ENCODE measurements at regions not wholly inside any gene's neighbourhood (a gene's known extent, or its start where the extent isn't known, plus 50 kb on each side); places are given as distances from the start of the nearest gene placed in this dataset.
"Not testable (repeated sequence)": the region's sequence is repeated elsewhere in the genome, so short reads cannot be mapped to it uniquely, and the experiment has no call there.

GRCh38 chr4:175033162-175033561, 115.0 kb downstream of the ADAM29 start:
- no peak for DNase-seq

DNA sequence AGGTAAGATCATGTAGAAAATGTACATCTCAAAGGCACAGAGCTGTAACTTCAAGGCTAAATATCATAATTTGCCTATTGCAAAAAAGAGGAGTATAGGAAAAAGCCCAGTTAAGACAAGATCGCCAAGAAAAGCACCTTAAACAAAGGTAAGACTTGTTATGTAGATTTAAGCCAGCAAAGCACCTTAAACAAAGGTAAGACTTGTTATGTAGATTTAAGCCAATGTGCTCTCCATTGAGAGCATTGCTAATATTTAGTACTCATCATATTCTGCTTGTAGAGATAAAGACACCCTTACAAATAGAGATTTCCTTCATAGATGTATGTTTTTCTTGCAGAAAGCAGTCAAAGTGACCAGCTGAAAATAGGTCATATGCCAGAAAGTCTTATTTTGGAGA, 115.8 kb downstream of the ADAM29 start:
- no peak for DNase-seq

DNA sequence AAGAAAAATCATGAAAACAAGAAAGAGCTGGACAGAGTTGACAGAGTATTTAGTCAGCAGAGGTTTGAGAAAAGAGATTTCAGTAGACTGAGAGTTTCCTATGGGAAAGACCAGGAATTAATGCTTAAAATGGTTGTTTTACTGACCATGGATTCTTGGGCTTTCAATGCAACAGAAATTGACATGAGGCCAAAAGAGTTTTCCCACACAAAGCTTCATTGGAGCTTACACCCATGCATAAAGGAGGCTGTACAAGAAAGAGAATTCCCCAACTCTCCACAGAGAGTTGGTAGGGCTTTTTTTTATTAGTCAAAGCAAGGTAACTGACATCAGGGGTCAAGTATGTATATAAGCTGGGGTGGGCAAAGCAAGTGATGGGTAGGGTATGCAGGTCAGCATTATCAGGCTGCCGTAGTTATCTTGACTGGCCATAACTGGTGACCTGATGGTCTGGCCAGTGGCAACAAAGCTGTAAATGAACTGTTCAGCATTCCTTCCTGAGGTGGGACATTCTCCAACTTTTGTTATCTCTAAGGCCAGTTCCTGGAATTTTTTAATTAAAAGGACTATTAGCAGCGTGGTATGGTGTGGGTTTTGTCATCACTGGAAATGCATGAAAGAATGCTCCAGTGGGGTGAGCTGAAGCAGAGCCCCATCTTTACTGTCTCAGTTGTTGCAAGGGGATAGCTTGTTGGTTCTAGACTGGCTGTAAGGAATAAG, 117.0 kb downstream of the ADAM29 start:
- no peak for DNase-seq

DNA sequence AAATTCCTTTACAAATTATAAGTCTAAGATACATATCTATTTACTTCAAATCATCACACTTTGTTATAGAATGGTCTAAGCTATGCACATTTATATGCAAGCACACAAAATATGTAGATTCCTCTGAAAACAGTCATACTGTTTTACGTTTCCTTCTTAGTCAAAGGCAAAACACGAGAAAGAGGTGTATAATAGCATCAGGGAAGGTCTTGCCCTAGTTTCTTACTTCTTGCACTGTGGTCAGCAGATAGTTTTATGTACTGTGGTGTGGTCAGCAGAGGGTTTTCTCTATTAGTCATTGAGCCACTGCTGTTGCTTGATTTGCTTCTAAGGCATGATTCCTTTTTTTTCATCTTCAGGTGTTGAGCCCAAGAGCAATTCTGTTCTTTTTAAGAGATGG, 117.7 kb downstream of the ADAM29 start:
- DNase-seq, result peak in 1 of 3 donors; percentile 4

DNA sequence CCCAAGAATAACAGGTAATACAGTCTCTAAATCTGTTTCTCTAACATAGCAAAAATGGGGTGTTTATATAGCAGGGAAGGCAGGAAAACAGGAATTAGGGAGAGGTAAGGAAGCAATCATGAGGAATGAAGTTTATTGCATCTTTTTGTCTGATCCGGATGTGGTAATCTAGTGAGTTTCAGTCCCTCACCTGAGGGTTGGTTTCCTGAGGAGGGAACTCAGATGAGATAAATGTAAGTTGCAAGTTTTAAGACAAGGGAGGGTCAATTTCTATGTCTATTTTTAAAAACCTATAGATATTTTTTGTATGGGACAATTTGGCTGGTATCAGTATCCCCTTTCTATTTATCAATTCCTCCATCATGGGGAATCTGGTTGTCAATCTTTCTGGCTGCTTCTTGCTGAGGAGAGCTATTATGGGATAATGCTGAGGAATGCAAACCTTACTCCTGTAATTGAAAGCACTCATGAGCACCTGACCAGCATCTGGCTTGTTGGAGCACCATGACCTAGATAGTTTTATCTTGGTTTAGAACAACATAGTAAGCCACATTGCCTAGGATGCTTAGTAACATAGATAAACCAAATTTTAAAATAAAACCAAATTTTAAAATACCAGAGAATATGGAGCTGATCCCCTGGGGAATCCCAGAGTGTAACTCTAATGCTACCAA, 130.1 kb downstream of the ADAM29 start:
- no peak for DNase-seq

DNA sequence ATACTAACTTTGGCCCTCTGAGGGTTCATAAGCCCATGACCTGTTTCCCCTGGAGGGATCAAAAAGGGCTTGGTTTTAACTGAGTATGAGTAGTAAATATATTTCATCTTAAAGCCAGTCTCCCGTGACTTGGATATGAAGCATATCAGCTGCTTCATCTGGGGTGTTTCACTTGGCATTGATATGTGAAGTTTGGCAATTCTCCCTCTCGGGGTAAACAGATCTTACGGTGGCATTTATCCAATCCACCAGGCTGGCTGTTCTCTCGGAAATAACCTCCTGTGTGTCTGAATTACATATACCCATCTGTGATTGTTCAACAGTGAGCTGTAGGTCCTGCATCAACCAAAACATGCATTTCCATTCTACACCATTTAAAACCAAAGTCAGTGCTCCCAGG, 130.7 kb downstream of the ADAM29 start:
- DNase-seq, result no peak

DNA sequence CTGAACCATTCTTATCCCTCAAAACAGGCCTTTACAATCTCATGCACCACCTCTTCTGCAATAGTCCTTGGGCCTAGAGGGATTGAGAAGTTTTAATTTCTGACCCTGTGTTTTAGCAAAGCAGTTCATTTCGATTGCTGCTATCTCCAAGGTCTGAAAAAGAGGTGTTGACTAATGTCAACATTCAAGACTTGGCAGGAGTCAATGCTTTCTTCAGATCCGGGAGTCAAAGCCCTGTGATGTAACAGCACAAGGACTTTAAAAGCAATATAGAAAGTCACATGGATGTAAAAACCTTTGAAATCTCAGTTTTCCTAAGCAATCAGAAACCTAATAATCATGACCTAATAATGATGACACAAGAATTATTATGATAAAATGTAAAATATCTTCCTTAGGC, 133.8 kb downstream of the ADAM29 start:
- DNase-seq, result no peak

- no peak for DNase-seq
Measured at GRCh38 chr4:175054980-175055379, 136.8 kb downstream of the ADAM29 start.

DNA sequence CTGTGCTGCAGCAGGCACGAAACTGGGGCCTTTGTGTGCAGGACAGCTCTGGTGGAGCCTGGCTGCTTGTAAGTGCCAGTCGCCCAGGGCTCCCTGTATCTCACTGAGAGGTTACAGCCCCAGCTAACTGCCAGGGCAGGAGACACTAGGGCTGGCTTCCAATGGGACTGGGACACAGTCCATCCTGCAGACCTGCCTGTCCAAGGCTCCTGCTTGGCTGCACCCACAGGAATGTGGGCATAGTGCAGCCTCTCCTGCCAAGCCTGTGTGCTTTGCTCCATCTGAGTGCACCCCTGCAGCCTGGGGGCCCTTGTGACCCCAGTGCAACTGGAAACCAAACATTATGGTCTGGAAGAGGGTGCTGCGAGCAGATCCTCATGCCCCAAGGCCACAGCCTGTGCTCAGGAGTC, 144.0 kb downstream of the ADAM29 start:
- no peak for DNase-seq

DNA sequence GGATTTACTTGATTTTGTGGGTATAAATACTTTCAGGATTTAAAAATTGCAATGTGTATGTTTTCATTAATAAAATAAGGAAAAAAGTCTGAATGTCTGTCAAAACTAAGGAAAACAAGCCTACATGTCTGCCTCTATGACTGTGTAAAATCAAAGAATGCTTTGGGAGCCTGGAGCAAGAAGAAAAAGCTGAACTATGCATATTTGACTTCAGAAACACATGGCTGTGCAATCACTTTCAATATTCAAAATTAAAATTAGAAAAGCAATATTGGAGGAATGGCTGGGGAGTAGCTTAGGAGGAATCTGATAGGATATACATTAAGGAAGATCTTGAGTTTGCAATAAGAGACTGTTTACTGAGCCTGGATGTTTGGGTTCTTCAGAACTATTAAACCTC, 147.1 kb downstream of the ADAM29 start:
- no peak for DNase-seq

DNA sequence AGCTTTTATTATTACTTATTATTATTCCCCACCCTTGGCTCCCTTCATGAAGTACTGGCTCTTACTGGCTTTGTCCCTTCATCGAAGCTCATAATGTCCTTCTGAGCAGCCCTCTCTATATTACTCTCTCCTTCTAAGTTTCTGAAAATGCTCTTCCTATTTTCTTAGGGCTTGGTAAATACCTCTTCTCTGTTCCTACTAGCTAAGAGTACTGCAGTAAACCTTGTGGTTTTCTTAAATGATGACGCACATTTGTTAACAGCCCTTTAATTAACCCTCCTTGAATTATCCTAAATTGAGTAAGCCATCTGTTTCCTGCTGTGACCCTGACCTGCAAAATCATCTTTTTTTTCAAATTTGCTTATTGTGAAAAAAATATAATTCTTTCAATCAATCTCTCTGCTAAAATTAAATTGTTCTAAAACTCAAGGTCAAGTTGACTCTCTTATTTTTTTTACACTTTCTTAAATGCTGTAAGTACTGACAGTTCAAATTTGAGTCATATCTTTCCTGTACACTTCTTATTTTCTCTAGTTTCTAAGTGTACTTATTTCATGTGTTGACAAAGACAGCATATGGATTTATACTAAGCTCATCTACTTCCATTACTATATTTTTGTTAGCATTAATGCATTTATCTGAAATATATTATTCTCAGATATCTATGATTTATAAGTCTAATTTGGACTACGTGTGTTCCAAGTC, 148.9 kb downstream of the ADAM29 start:
- DNase-seq, result peak in 1 of 3 donors; percentile 13

DNA sequence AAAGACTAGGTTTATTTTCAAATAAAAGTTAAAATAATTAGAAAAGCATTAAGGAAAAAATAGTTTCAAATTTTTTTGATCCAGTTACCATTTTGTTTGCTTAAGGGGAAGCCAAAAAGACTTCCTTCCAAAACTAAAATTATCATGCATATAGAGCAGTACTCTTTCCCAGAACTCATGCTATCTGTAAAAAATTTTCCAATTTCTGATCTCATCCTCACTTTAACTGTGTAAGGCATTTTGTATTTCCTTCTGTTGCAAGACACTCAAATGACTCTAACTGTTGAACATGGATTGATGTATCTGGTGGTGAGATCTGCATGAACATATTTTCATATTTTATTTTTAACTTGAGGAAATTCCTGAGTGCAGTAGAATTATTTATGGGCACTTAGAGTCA, 150.1 kb downstream of the ADAM29 start:
- DNase-seq, result peak in 1 of 3 donors; percentile 51

- DNase-seq, result no peak
Measured at GRCh38 chr4:175070444-175070843, 152.3 kb downstream of the ADAM29 start.

DNA sequence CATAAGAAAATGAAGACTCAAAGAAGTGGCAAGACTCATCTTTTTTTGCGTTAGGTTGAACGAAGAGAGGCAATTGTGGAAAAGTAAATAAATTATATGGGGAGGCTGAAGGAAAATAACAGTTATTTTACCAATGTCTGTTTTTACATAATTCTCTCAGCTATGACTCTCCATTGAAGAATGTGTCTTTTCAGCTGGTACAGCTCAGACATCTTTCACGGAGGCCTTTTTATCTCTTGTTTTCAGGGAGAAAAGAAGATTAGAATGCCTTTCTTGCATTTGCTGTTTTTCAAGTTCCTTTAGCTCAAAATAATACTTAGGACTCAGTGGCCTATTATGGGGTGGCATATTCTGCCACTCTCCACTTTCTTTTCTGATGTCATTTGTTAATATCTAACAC, 153.0 kb downstream of the ADAM29 start:
- DNase-seq, result no peak

DNA sequence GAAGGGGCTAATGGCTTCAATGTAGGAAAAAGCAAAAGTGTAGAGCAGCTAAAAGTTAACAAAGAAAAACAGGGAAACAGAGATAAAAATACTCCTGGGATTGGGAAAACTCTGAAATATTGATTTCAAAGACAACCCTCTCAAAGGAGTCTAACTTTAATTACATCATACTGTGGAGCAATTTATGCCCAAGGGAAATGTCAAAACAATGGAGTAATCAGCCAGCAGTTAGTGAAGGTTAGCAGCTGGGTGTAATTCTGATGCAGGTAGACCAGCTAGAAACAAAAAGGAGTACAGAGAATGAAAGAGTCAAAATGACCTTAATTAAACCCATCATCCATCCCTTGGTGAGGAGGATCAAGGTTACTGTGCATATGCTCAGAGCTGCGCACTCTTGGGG, 169.0 kb downstream of the ADAM29 start:
- DNase-seq, result no peak

DNA sequence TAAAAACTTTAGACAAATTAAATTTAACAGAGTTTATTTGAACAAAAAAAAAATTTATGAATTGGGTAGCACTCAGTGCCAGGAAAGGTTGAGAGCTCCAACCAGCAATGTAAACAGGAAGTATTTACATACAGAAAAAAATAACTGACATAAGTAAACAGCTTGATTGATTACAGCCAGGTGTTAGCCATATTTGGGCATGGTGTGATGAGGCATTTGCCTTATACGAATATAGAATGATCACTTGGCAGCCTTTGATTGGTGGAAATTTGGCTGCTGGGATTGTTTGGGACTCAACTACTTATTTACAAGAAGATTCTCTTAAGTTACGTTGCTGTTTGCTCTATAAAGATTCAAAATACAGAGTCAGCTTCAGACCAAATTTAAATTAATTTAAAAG, 172.0 kb downstream of the ADAM29 start:
- no peak for DNase-seq

- DNase-seq, result no peak
Measured at GRCh38 chr4:175091649-175092048, 173.5 kb downstream of the ADAM29 start.

DNA sequence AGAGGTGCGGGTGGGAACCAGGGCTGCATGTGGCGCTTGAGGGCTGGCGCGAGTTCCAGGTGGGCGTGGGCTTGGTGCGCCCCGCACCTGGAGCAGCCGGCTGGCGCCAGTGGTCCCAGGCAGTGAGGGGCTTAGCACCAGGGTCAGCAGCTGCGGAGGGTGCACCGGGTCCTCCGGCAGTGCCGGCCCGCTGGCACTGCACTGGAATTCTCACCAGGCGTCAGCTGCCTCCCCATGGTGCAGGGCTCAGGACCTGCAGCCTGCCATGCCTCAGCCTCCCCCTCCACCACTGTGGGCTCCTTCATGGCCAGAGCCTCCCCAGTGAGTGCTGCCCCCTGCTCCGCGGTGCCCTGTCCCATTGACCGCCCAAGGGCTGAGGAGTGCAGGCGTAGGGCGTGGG, 174.0 kb downstream of the ADAM29 start:
- DNase-seq, result no peak

GRCh38 chr4:175093055-175093454, 174.9 kb downstream of the ADAM29 start:
- DNase-seq, result not testable (repeated sequence)

DNA sequence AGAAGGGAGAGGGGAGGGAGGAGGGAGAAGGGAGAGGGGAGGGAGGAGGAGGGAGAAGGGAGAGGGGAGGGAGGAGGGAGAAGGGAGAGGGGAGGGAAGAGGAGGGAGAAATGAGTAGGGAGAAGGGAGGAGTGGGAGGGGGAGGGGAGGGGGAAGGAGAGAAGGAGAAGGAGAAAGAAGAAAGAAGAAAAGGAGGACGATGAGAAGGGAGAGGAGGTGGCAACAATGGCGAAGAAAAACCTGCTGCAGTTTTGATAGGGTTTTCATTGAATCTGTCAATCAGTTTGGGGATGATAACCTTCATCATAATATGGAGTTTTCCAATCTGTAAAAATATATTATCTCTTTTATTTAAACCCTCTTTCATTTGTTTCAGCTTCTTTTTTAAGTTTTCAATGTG, 185.2 kb downstream of the ADAM29 start:
- no peak for DNase-seq

DNA sequence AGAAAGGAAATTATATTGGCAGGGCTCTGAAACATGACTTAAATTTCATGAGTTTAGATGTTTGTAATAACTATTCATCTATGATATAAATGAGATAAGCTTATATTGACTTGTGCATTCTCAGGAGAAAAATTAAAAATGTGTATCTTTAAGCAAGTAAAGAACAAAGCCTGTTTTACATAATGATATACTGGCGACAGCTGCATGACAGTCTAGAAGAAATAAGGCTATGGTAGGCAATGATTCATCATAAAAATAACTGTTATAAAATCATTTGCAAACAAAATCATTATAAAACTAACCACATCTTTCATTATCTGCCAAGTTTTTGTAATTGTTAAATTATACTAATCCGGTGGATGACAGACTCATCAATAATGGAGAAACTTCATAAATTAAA, 188.1 kb downstream of the ADAM29 start:
- peak in 2 of 3 donors; percentile 5 to 30 for DNase-seq

GRCh38 chr4:175109933-175110332, 191.8 kb downstream of the ADAM29 start:
- no peak for DNase-seq
